B cell (primary cell): ENCODE measurements at regions not wholly inside any gene's neighbourhood (a gene's known extent, or its start where the extent isn't known, plus 50 kb on each side); places are given as distances from the start of the nearest gene placed in this dataset.

Experiments used
- EZH2 ChIP-seq: IDR thresholded peaks from 2 replicates; pipeline ENCODE4 v1.6.1; 2012; ENCODE audit warnings: borderline replicate concordance, low read depth, mild to moderate bottlenecking, moderate library complexity, low read length; ENCODE audit not compliant: insufficient read depth, poor library complexity, severe bottlenecking
- TF ChIP-seq, protein P1 (sequence below): fragments of 200-600 bp; IDR thresholded peaks from one replicate; pipeline ENCODE4 v1.8.0; 2022; ENCODE audit warnings: antibody characterized with exemption, mild to moderate bottlenecking

DNA sequence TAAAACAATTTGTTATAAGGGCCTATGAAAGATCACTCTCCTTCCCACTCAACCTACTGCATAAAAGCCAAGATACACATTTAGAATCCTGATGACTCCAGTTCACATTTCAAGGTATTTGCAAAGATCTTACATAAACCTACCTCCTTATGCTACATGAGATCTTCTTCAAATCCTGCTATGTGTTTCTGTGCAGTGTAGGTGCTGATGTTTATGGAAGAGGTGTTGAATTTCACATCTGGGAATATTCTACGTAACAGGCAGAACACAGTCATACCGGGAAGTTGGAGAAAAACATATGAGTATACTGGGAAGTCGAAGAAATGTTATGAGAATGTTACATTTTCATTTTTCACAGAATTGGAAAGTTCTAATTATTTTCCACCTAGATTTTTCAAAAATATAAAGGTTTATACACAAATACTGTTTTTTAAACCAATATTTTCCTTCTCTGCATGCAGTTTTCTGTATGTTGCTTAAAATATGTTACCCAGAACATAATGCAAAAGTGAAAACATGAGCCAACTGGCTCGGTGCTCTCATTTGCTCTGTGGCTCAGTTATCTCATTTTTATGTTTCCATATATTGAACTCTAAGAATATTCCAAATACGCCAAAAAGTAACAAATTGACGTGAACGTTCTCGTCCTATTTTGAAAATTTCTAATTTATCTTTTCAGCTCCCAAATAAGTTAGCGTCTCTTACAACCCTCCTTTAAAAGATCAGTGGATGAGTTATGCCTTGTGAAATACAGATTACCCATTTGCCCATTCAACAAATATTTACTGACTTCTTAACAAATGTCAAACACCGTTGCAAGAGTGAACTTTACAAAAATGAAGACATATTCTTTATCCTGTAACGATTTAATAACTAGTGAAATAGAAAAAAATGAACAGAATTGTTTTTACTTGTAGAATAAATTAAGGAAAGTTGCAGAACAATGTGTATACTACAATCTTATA, 899.3 kb downstream of the STIM2 start:
- TF ChIP-seq EZH2, result no peak
- TF ChIP-seq, protein P1, sequence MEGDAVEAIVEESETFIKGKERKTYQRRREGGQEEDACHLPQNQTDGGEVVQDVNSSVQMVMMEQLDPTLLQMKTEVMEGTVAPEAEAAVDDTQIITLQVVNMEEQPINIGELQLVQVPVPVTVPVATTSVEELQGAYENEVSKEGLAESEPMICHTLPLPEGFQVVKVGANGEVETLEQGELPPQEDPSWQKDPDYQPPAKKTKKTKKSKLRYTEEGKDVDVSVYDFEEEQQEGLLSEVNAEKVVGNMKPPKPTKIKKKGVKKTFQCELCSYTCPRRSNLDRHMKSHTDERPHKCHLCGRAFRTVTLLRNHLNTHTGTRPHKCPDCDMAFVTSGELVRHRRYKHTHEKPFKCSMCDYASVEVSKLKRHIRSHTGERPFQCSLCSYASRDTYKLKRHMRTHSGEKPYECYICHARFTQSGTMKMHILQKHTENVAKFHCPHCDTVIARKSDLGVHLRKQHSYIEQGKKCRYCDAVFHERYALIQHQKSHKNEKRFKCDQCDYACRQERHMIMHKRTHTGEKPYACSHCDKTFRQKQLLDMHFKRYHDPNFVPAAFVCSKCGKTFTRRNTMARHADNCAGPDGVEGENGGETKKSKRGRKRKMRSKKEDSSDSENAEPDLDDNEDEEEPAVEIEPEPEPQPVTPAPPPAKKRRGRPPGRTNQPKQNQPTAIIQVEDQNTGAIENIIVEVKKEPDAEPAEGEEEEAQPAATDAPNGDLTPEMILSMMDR, result no peak
